ENCODE measurements at regions not wholly inside any gene's neighbourhood (a gene's known extent, or its start where the extent isn't known, plus 50 kb on each side); places are given as distances from the start of the nearest gene placed in this dataset.
"Not testable (repeated sequence)": the region's sequence is repeated elsewhere in the genome, so short reads cannot be mapped to it uniquely, and the experiment has no call there.

DNA sequence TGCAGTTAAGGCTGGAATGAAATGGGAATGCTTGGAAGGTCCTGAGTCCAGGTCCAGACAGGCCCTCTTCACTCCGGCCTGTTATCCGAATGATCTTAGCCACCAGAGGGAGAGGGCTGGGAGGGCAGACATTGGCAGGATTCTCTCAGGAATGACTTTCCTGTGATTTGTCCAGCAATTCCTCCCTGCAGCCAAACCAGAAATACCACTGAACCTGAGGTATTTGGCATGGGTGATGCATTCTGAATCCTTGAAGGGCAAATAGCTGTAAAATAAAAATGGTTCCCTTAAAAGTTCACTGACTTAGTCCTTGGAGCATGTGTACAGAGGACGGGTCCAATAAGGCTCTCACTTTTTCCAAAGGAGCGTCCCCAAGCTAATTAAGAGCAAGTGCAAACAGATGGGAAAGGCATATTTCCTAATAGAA, 77.5 kb upstream of the HABP2 start:
- DNase-seq = no peak

GRCh38 chr10:113476191-113476590, 76.7 kb upstream of the HABP2 start:
- DNase-seq = no peak

GRCh38 chr10:113476673-113477072, 76.2 kb upstream of the HABP2 start:
- no peak for DNase-seq

GRCh38 chr10:113477451-113477850, 75.4 kb upstream of the HABP2 start:
- no peak for DNase-seq

DNA sequence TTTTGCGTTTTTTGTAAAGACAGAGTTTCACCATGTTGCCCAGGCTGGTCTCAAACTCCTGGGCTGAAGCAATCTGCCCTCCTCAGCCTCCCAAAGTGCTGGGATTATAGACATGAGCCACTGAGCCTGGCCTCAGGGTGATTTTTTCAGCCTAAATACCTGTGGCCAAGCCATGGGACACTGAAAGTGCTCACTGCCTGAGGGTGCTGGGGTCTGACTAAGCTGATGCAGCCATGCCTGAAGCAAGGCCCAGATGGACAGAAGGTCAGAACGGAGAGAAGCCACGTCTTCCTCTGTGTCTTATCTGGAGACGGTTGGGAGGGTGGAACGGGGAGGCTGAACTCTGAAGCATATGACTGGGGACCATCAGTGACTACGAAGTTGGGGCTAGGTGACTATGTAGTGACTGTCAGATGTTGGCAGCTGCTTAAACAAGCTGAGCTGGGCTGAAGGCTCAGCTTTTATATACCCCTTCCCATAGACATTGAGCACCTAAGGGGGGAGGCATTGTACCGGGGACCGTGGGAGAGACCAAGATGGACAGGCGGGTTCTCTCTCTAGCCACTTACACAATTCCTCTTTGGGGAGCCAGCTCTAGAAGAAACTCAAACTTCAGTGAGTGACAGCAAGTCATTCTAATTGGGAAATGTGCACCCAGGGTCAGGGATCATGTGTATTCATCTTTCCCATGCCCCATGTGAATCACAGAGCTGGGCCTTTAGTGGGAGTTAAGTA, 73.3 kb upstream of the HABP2 start:
- no peak for DNase-seq

- no peak for DNase-seq
These were observed 72.8 kb upstream of the HABP2 start for GRCh38 chr10:113480081-113480360.

DNA sequence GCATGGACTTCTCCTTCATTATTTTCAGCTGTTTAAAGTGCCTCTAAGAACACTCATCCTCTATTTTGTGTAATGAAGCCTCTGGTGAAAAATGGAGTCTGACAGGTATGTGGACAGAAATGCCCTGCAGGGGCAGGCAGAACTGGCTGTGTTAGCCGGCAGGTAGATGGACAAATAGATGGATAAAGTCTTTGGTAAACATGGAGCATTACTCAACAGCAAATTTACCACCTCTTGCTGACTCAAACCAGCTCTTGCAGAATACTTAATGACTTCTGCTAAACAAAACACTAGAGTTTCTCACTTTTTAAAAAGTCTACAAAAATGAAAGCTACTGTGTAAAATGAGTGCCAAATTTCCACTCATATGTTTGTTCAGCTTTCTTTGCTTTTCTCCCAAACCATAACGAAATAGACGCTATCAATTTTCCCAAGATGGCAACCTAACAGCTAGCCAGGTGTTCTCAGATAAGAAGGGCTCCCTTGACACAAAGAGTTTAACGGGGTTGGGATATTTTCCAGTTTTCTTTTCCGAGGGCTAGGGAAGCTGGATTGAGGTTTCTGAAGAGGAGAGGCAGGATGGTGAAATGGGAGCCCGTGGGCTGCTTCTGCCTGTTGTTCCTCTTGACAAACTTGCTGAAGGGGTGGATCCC, 71.9 kb upstream of the HABP2 start:
- DNase-seq = no peak

DNA sequence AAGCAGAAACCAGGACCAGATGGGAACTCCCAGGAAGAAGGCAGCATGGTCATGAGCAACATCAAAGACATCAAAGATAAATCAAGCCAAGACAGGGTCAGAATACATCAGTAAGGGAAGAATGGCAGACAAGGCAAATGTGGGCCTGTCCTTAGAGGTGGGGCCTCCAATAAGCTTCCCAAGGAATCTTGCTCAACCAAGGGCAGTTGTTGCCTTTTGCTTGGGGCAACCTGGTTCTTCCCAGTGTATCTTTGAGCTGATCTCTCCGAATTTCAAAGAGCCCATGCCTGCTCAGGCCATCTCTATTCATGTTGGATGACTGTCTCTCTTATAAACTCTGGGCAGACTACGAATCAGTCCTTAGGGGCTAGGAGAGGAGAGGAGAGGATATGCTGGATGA, 68.4 kb upstream of the HABP2 start:
- DNase-seq = no peak

- no peak for DNase-seq
These were observed 67.1 kb upstream of the HABP2 start for GRCh38 chr10:113485736-113486135.

- DNase-seq = no peak
These were observed 66.3 kb upstream of the HABP2 start for GRCh38 chr10:113486531-113486930.

DNA sequence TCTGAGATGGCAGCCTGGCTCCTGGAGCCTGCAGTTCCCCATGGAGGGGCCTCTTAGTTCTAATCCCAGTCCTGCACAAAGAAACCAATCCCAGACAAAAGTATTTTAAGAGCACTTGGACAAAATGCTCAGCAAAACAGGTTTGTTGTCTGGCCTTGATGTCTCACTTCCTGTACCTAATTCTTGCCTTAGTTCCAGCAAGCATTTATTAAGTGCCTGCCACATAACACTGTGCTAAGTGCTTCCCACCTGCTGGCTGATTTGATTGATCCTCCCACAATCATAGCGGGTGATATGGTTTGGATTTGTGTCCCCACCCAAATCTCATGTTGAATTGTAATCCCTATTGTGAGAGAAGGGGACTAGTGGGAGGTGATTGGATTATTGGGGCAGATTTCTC, 65.7 kb upstream of the HABP2 start:
- no peak for DNase-seq

- no peak for DNase-seq
These were observed 64.7 kb upstream of the HABP2 start for GRCh38 chr10:113488186-113488585.

GRCh38 chr10:113489522-113489921, 63.3 kb upstream of the HABP2 start:
- not testable (repeated sequence) for DNase-seq

DNA sequence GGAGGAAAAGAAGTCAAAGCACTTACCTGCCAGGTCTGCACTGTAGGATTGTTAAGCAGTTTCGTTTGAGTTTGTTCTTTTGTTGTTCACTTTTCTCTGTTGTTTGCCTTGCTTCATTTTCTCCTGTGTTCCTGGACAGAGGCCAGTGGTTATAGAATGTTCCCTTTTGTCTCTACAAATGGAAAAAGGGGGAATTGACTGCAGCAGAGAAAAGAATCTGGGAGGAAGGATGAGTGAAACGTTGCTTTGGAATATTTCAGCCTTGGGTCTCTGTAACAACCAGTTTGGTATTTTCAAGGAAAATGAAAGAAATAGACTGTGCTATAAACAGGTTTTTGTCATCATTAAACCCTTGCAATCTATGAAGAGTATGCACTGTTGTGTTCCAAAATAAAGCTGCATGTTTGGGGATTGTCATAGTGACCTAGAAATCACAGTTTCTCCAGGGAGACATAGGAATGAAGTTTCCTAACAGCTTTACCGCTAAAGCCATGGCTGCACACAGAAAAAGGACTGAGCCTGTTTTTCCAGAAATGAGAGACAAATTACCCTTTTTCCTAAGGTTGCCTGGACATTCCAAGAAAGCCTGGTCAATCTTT, 60.8 kb upstream of the HABP2 start:
- no peak for DNase-seq

- no peak for DNase-seq
These were observed 59.7 kb upstream of the HABP2 start for GRCh38 chr10:113493195-113493594.

DNA sequence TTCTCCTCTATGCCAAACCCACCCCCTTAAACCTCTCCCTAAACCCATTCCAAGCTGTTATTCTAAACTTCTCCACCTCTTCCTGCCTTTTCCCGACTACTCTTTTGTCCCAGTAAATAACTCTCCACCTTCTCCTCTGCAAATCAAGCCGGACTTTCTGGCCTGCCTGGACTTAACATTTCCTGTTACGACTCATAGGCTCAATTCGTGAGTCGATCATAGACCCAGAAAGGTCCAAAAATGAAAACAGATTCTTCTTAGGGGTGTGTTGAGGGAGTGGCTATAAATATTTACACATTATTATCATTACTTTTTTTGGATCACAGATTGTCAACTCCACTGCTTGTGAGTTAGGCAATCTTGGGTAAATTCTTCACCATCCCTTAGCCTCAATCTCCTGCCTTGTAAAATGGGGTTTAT, 59.0 kb upstream of the HABP2 start:
- no peak for DNase-seq

DNA sequence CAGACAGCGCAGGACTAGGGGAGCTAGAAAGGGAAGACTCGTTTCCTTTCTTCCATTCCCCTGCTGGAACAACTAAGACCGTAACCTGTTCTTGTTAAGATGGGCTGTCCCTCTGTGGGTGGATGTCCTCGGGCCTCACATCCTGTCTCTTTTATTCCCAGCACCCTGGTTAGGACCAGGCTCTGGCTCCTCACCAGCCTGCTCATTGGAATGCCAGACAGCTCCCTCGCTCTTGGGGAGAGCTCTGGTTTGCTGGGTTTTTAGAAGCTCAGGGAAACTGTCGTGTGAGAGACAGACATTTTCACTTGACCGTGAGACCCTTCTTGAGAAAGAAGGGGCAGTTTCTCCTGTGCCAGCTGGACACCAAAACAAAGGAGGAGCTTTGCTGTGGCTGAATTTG, 58.1 kb upstream of the HABP2 start:
- no peak for DNase-seq

DNA sequence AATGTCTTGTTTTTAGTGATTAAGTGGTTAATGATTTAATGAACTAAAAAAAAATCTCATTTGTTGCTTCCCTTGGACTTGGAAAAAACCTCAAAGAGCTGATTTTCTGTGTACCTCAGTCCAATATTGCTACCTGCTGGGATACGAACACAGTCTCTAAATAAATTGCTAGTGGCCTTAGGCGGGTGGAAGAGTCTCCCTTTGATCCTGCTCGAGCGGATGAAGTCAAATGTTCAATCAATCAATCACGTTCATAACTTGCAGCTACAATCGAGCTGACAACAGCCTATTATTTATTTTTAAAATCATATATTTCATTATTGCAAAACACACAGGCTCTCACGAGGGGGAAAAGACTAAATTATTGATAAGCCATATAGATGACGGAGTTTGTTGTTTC, 57.3 kb upstream of the HABP2 start:
- no peak for DNase-seq

DNA sequence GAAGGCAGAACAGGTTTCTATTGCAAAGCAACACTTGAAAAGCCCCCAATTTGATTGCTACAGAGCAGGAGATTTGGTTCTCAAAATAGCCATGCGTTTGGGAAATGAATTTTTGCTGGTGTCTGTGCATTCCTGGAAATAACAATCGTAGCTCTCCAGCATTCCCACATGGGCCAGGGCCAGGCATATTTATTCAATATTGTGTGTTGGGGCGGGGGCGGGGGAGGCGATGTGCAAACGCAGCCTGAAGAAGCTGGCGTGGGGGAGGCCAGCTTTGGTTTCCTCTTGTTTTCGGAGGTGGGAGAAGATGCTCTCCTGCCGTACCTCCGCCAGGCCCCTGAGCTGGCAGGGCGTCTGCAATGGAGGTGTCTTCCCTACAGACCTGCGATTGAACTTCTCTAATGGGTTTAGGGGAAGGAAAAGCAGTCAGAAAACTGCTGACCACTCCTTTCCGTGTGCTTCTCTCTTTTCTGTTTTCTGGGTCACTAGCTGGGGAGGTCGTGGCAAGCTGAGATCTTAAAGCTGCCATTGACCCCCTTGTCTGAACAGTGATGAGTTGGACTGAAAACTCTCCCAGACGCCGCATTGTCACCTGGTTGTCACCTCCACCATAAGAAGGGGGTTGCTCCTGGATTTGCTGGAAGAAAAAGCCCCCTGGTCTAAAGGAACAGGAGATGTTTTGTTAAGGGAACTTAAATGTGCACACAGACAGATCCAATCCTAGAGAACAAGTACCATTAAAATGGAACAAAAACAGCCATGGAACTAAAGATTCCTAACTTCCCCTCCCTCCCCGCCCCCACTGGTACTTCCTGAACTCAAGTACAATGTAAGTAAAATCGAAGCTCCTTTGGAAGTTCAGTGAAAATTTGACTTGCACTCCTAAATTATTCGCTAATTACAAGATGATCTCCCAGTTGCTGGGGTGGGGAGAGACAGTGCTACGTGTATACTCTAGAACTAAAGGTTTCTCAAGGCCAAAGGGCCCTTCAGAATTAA, 56.4 kb upstream of the HABP2 start:
- DNase-seq = no peak

GRCh38 chr10:113497198-113497597, 55.7 kb upstream of the HABP2 start:
- no peak for DNase-seq

- DNase-seq = no peak
These were observed 53.9 kb upstream of the HABP2 start for GRCh38 chr10:113498997-113499396.

- DNase-seq = no peak
These were observed 53.0 kb upstream of the HABP2 start for GRCh38 chr10:113499806-113500205.

GRCh38 chr10:113501031-113501430, 51.8 kb upstream of the HABP2 start:
- DNase-seq = not testable (repeated sequence)
